ENCODE measurements at regions not wholly inside any gene's neighbourhood (a gene's known extent, or its start where the extent isn't known, plus 50 kb on each side); places are given as distances from the start of the nearest gene placed in this dataset.

DNA sequence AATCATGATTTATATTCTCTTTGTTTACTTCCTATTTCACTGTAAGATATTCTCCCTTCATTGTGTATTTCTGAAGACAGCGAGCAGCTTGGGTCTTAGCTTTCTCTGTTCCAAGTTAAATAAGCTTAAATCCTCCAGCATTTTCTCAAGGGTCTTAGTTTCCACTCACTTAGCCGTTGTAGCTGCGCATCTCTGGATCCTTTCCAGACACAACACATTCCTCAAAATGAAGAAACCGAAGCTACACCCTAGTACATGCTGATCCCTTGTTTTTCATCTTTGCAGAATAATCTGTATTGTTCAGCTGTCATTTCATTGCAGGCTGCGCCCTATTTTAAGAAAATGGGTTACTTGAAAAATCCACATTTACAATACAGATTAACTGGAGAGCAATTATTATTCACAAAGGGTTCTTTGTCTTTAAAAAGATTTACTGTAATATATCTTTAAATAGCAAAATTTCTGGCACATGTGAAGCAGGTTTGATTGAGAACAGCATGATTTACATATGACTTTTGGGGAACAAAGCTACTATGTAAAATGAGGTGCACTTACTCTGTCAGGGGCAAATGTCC is 375.8 kb downstream of the QKI start:
- Histone ChIP-seq H3K79me2 (ENCODE audit: low read length) (no peaks in the 10 kb centered on the region), H3K9ac (ENCODE audit: low read length) (no peak overlapping the region), H3K36me3 (replicated peaks; ENCODE audit: low read depth, low read length) (no peaks in the 10 kb centered on the region), H3K27me3 (ENCODE audit: low read depth, low read length) (peaks cover 10% of the 10 kb centered on the region; the same call in 1 of the 2 replicates), H3K9me3 (ENCODE audit: insufficient read depth, low read length) (no peaks in the 10 kb centered on the region), H3K4me2 (ENCODE audit: low read length) (no peak overlapping the region), H2AFZ (ENCODE audit: low read depth, low read length) (no peak overlapping the region), H3K4me3 (ENCODE audit: low read length) (no peak overlapping the region), H4K20me1 (ENCODE audit: insufficient read depth, low read length) (no peaks in the 10 kb centered on the region), H3K4me1 (ENCODE audit: low read length) (peaks cover 36% of the 10 kb centered on the region), H3K27ac (ENCODE audit: low read length) (no peak overlapping the region)
- TF ChIP-seq EZH2phosphoT487 (IDR thresholded peaks at IDR 0.05; ENCODE audit: low read depth) = no peak
- TF ChIP-seq, protein P1, sequence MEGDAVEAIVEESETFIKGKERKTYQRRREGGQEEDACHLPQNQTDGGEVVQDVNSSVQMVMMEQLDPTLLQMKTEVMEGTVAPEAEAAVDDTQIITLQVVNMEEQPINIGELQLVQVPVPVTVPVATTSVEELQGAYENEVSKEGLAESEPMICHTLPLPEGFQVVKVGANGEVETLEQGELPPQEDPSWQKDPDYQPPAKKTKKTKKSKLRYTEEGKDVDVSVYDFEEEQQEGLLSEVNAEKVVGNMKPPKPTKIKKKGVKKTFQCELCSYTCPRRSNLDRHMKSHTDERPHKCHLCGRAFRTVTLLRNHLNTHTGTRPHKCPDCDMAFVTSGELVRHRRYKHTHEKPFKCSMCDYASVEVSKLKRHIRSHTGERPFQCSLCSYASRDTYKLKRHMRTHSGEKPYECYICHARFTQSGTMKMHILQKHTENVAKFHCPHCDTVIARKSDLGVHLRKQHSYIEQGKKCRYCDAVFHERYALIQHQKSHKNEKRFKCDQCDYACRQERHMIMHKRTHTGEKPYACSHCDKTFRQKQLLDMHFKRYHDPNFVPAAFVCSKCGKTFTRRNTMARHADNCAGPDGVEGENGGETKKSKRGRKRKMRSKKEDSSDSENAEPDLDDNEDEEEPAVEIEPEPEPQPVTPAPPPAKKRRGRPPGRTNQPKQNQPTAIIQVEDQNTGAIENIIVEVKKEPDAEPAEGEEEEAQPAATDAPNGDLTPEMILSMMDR (IDR thresholded peaks at IDR 0.05; ENCODE audit: low read depth, low read length) = no peak

DNA sequence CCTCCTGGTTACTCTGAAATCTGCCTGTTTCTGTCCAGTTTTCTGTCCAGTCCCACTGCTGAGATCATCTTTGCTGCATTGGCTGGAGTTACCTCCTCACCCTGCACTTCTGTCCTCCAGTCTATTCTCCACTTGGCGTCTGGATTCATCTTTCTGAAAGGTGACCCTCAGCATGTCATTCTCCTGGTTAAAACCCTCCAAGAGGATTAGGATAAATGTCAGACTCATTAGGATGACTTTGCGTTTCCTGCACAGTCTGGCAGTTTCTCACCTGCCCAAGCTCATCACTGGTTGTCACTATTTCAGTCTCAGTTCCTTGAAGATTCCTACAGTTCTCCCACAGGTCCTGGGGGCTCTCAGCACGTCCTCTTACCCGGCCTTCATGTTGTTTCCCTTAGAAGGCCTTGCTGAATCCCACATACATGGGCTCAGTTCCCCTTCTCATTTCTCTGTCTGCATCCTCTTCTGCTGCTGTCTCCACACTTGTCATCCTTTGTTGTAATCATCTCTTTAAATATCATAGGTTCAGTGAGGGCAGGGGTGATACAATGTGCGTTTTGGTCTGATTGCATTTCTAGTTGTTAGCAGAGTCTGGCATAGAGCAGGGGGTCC is 374.8 kb downstream of the QKI start:
- Histone ChIP-seq H3K27ac (ENCODE audit: low read length) (no peak overlapping the region), H2AFZ (ENCODE audit: low read depth, low read length) (0 out of 2 replicates have a peak overlapping the region, but pooled peaks have one; percentile 11), H3K9me3 (ENCODE audit: insufficient read depth, low read length) (no peaks in the 10 kb centered on the region), H3K27me3 (ENCODE audit: low read depth, low read length) (peaks cover 10% of the 10 kb centered on the region; the same call in 1 of the 2 replicates), H3K9ac (ENCODE audit: low read length) (no peak overlapping the region), H3K79me2 (ENCODE audit: low read length) (no peaks in the 10 kb centered on the region), H3K36me3 (replicated peaks; ENCODE audit: low read depth, low read length) (no peaks in the 10 kb centered on the region), H3K4me1 (ENCODE audit: low read length) (peaks cover 36% of the 10 kb centered on the region), H3K4me2 (ENCODE audit: low read length) (peak overlapping the region; percentile 52), H3K4me3 (ENCODE audit: low read length) (no peak overlapping the region), H4K20me1 (ENCODE audit: insufficient read depth, low read length) (no peaks in the 10 kb centered on the region)
- no peak for TF ChIP-seq EZH2phosphoT487 (IDR thresholded peaks at IDR 0.05; ENCODE audit: low read depth)
- TF ChIP-seq, protein P1 (IDR thresholded peaks at IDR 0.05; ENCODE audit: low read depth, low read length) = no peak

DNA sequence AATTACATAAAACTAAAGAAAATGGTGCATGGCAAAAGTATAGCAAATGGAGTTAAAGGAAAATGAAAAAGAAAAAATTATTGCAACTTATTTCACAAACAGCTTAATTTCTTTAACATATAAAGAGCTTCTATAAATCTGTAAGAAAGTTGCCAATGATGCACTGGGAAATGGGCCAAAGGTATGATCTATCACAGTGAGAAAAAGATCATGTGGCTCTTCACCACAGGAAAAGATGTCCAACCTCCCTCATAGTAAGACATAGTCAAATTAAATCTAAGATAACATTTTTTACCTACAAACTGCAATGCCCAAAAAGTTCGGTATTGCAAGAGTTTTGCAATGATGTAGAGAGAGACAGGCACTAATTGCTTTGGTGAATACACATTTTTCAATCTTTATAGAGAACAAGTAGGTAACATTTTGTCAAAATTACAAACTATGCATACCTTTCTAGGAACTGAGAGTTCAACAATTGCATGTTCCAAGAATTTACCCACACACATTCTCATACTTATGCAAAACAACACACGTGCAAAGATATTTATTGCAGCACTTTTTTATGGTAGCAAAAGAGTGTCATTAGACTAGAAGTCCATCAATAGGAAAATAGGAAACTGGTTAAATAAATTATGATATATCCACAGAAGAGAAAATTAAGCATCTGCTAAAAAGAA is 372.6 kb downstream of the QKI start:
- no peaks in the 10 kb centered on the region for H4K20me1 ChIP-seq (ENCODE audit: insufficient read depth, low read length)
- TF ChIP-seq, protein P1 (IDR thresholded peaks at IDR 0.05; ENCODE audit: low read depth, low read length) = no peak
- no peak for TF ChIP-seq EZH2phosphoT487 (IDR thresholded peaks at IDR 0.05; ENCODE audit: low read depth)

DNA sequence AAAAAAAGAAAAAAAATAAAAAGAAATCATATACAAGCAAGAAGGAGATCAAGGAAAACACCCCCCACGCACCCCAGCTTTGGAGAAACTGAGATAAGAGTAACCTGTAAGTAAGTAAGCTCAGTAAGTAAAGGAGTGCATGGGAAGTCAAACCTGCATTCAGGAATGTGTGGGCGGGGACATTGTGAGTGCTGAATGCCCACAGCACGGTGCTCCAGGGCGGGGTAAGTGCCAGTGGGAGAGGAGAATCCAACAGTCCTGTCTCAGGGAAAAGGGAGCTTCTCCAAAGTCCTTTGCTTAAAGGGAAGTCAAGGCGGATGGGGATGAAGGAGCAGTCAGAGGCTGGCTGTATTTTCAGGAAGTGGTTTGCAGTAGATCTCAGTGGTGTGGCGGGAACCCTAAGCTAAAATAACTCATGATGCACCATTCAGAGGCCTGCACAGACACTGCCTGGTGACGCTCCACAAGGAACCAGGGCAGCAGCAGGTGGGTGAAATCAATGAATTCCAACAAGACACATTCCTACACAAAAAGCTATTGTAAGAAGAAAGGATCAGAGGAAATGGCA is 368.0 kb downstream of the QKI start:
- Histone ChIP-seq H3K9me3 (ENCODE audit: insufficient read depth, low read length) (no peaks in the 10 kb centered on the region), H4K20me1 (ENCODE audit: insufficient read depth, low read length) (no peaks in the 10 kb centered on the region), H3K9ac (ENCODE audit: low read length) (no peak overlapping the region), H2AFZ (ENCODE audit: low read depth, low read length) (no peak overlapping the region), H3K4me3 (ENCODE audit: low read length) (no peak overlapping the region), H3K4me1 (ENCODE audit: low read length) (peaks cover 12% of the 10 kb centered on the region), H3K27ac (ENCODE audit: low read length) (no peak overlapping the region), H3K4me2 (ENCODE audit: low read length) (no peak overlapping the region), H3K36me3 (replicated peaks; ENCODE audit: low read depth, low read length) (no peaks in the 10 kb centered on the region), H3K27me3 (ENCODE audit: low read depth, low read length) (no peaks in the 10 kb centered on the region), H3K79me2 (ENCODE audit: low read length) (no peaks in the 10 kb centered on the region)
- TF ChIP-seq, protein P1 (IDR thresholded peaks at IDR 0.05; ENCODE audit: low read depth, low read length) = no peak
- TF ChIP-seq EZH2phosphoT487 (IDR thresholded peaks at IDR 0.05; ENCODE audit: low read depth) = no peak

More for the DNA sequence above, 372.6 kb downstream of the QKI start:
- H3K9me3 ChIP-seq (ENCODE audit: insufficient read depth, low read length) = no peaks in the 10 kb centered on the region
- peaks cover 25% of the 10 kb centered on the region for H3K4me1 ChIP-seq (ENCODE audit: low read length)
- no peaks in the 10 kb centered on the region for H3K36me3 ChIP-seq (replicated peaks; ENCODE audit: low read depth, low read length)
- 0 out of 2 replicates have a peak, but pooled peaks cover 3% of the 10 kb centered on the region for H3K27me3 ChIP-seq (ENCODE audit: low read depth, low read length)
- H3K4me2 ChIP-seq (ENCODE audit: low read length) = peak overlapping the region; percentile 27
- no peak overlapping the region for H3K27ac ChIP-seq (ENCODE audit: low read length)
- H2AFZ ChIP-seq (ENCODE audit: low read depth, low read length) = no peak overlapping the region
- no peak overlapping the region for H3K4me3 ChIP-seq (ENCODE audit: low read length)
- H3K79me2 ChIP-seq (ENCODE audit: low read length) = no peaks in the 10 kb centered on the region
- no peak overlapping the region for H3K9ac ChIP-seq (ENCODE audit: low read length)
